SU-DHL-6 (cell line): ENCODE measurements at regions not wholly inside any gene's neighbourhood (a gene's known extent, or its start where the extent isn't known, plus 50 kb on each side); places are given as distances from the start of the nearest gene placed in this dataset.

Experiments used
- H2AFZ ChIP-seq: fragments of 200-600 bp; sonication (generic); 2 replicates; pipeline ENCODE4 v1.6.1; 2014; ENCODE audit warnings: low read depth, mild to moderate bottlenecking, moderate library complexity, mixed read lengths, antibody characterized with exemption, low read length; ENCODE audit not compliant: severe bottlenecking
- H3F3A ChIP-seq: fragments of 200-600 bp; shearing (Covaris generic); 2 replicates; pipeline ENCODE4 v1.6.0; 2016; ENCODE audit warnings: antibody characterized with exemption, mild to moderate bottlenecking; ENCODE audit not compliant: insufficient read depth
- H3K27ac ChIP-seq: fragments of 200-600 bp; sonication (generic); 2 replicates; pipeline ENCODE4 v1.5.1; 2016; ENCODE audit warnings: low read depth, mild to moderate bottlenecking, low read length, moderate library complexity, mixed read lengths
- H3K27me3 ChIP-seq: fragments of 200-600 bp; sonication (generic), shearing (Covaris generic); 2 replicates; pipeline ENCODE4 v1.6.0; 2014; ENCODE audit warnings: mild to moderate bottlenecking, low read length
- H3K36me3 ChIP-seq: fragments of 200-600 bp; sonication (generic); 2 replicates; pipeline ENCODE4 v1.6.1; 2014; ENCODE audit warnings: mild to moderate bottlenecking, low read length, mixed read lengths
- H3K4me2 ChIP-seq: fragments of 300-600, 200-600 bp; shearing (Covaris generic), sonication (generic); 2 replicates; pipeline ENCODE4 v1.6.0; 2014; ENCODE audit warnings: low read length, low read depth, mild to moderate bottlenecking; ENCODE audit not compliant: poor library complexity, severe bottlenecking
- H3K4me3 ChIP-seq: fragments of 200-600 bp; sonication (generic); 2 replicates; pipeline ENCODE4 v1.5.1; 2014; ENCODE audit warnings: antibody characterized with exemption, low read length, mild to moderate bottlenecking, mixed read lengths; ENCODE audit not compliant: insufficient read depth, poor library complexity, severe bottlenecking
- H3K79me2 ChIP-seq: fragments of 200-600 bp; sonication (generic); 2 replicates; pipeline ENCODE4 v1.6.1; 2014; ENCODE audit warnings: mild to moderate bottlenecking, low read length, moderate library complexity; ENCODE audit not compliant: insufficient read depth
- H3K9ac ChIP-seq: fragments of 200-600 bp; sonication (generic); 2 replicates; pipeline ENCODE4 v1.7.0; 2014; ENCODE audit warnings: mild to moderate bottlenecking, low read length
- H3K9me2 ChIP-seq: fragments of 200-600 bp; sonication (generic); replicated peaks from 2 replicates; pipeline ENCODE4 v1.6.1; 2014; ENCODE audit warnings: low read length; ENCODE audit not compliant: insufficient read depth
- H3K9me3 ChIP-seq: fragments of 200-600 bp; sonication (generic); 2 replicates; pipeline ENCODE4 v1.6.1; 2014; ENCODE audit warnings: low read length, mixed read lengths; ENCODE audit not compliant: insufficient read depth
- H4K20me1 ChIP-seq: fragments of 200-600 bp; sonication (generic); 2 replicates; pipeline ENCODE4 v1.6.1; 2014; ENCODE audit warnings: low read depth, mild to moderate bottlenecking, antibody characterized with exemption, low read length, moderate library complexity, mixed read lengths
- EZH2phosphoT487 ChIP-seq: fragments of 200-600 bp; sonication (generic), shearing (Covaris generic); conservative IDR thresholded peaks from 2 replicates; pipeline ENCODE4 v1.6.1; 2018; ENCODE audit warnings: mild to moderate bottlenecking, antibody characterized with exemption, low read length, moderate library complexity, mixed read lengths
- TF ChIP-seq, protein P1 (sequence below): fragments of 200-600 bp; sonication (generic); IDR thresholded peaks from one replicate; pipeline ENCODE4 v1.5.1; 2017; ENCODE audit warnings: antibody characterized with exemption, mild to moderate bottlenecking, low read length, moderate library complexity; ENCODE audit not compliant: insufficient read depth, poor library complexity, severe bottlenecking

DNA sequence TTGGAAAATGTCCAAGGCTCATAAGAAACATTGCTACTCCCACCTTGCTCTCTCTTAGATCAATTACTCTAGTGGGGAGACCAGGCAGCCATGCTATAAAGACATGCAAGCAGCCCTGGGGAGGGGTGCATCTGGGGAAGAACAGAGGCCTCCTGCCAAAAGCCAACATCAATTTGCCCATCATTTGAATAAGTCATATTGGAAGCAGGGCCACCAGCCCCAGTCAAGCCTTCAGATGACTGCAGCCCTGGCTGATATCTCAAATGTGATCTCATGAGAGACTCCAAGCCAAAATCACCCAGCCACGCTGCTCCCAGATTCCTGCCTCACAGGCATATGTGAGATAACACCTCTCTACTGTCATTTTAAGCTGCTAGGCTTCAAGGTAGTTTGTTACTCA lies 157.5 kb upstream of the PDE1C start:
- no peak overlapping the region for H3K4me2 ChIP-seq
- H3K9ac ChIP-seq: no peak overlapping the region
- no peak for TF ChIP-seq EZH2phosphoT487
- TF ChIP-seq, protein P1, sequence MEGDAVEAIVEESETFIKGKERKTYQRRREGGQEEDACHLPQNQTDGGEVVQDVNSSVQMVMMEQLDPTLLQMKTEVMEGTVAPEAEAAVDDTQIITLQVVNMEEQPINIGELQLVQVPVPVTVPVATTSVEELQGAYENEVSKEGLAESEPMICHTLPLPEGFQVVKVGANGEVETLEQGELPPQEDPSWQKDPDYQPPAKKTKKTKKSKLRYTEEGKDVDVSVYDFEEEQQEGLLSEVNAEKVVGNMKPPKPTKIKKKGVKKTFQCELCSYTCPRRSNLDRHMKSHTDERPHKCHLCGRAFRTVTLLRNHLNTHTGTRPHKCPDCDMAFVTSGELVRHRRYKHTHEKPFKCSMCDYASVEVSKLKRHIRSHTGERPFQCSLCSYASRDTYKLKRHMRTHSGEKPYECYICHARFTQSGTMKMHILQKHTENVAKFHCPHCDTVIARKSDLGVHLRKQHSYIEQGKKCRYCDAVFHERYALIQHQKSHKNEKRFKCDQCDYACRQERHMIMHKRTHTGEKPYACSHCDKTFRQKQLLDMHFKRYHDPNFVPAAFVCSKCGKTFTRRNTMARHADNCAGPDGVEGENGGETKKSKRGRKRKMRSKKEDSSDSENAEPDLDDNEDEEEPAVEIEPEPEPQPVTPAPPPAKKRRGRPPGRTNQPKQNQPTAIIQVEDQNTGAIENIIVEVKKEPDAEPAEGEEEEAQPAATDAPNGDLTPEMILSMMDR: no peak
- no peak overlapping the region for H3K4me3 ChIP-seq
- no peaks in the 10 kb centered on the region for H3K36me3 ChIP-seq
- no peak overlapping the region for H3K27ac ChIP-seq
- no peaks in the 10 kb centered on the region for H3K79me2 ChIP-seq
- H3K27me3 ChIP-seq: no peaks in the 10 kb centered on the region
- no peaks in the 10 kb centered on the region for H3K9me2 ChIP-seq
- no peaks in the 10 kb centered on the region for H4K20me1 ChIP-seq
- no peak overlapping the region for H2AFZ ChIP-seq
- no peaks in the 10 kb centered on the region for H3K9me3 ChIP-seq
- H3F3A ChIP-seq: no peaks in the 10 kb centered on the region

DNA sequence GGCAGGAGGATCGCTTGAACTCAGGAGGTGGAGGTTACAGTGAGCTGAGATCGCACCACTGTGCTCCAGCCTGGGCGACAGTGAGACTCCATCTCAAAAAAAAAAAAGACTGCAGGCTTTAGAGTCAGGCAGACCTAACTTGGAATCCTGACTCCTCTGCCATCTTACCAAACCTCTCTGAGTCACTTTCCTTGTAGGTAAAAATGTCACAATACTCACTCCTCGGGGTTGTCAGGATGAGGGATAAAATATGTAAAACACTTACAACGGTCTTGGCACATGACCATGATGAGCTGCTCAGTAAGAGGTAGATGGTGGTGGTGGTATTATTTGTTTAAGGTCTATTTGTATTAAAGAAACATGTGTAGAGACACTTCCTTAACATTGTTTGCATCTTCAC lies 154.1 kb upstream of the PDE1C start:
- no peaks in the 10 kb centered on the region for H3K27me3 ChIP-seq
- H3K27ac ChIP-seq: no peak overlapping the region
- no peak for TF ChIP-seq EZH2phosphoT487
- TF ChIP-seq, protein P1: no peak
- no peak overlapping the region for H3K4me3 ChIP-seq
- no peaks in the 10 kb centered on the region for H4K20me1 ChIP-seq
- no peaks in the 10 kb centered on the region for H3K9me2 ChIP-seq
- no peak overlapping the region for H3K9ac ChIP-seq
- no peaks in the 10 kb centered on the region for H3F3A ChIP-seq
- no peaks in the 10 kb centered on the region for H3K36me3 ChIP-seq
- H3K9me3 ChIP-seq: no peaks in the 10 kb centered on the region
- no peaks in the 10 kb centered on the region for H3K79me2 ChIP-seq
- H2AFZ ChIP-seq: no peak overlapping the region
- no peak overlapping the region for H3K4me2 ChIP-seq

DNA sequence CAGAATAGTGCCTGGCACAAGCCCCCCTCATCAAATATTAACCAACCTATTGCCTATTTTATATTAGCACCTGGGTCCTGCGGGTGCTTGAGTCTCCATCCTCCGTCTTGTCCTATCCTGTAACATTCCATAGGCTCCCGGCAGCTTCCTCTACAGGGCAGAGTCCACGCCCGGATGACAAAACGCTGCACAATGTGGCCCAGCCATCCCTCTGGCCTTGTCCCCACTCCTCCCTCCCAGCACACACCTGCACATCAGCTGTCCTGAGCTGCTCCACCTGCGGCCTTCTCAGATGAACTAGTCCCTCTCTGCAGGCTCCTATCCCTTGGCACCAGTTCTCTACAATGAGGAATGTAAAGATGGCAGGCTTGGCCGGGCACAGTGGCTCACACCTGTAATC lies 153.5 kb upstream of the PDE1C start:
- Histone ChIP-seq H3K9me2 (no peaks in the 10 kb centered on the region), H3K27ac (no peak overlapping the region), H3K36me3 (no peaks in the 10 kb centered on the region), H4K20me1 (no peaks in the 10 kb centered on the region), H3F3A (no peaks in the 10 kb centered on the region), H3K9ac (no peak overlapping the region), H3K79me2 (no peaks in the 10 kb centered on the region), H3K27me3 (no peaks in the 10 kb centered on the region), H3K9me3 (no peaks in the 10 kb centered on the region), H3K4me3 (no peak overlapping the region), H2AFZ (no peak overlapping the region), H3K4me2 (no peak overlapping the region)
- TF ChIP-seq, protein P1: no peak
- no peak for TF ChIP-seq EZH2phosphoT487
